HG02840 (cell line): ENCODE measurements at regions not wholly inside any gene's neighbourhood (a gene's known extent, or its start where the extent isn't known, plus 50 kb on each side); places are given as distances from the start of the nearest gene placed in this dataset.
"Not testable (repeated sequence)": the region's sequence is repeated elsewhere in the genome, so short reads cannot be mapped to it uniquely, and the experiment has no call there.

Source experiments
- ATAC-seq: cut with Tn5 transposase; IDR thresholded peaks from one replicate; pipeline ENCODE4 v1.9.1; 2021; ENCODE audit warnings: mild to moderate bottlenecking, moderate library complexity, moderate number of reproducible peaks; ENCODE audit not compliant: unreplicated experiment, low FRiP score

GRCh38 chr6:19557191-19557590 is 280.0 kb upstream of the ID4 start:
- ATAC-seq, result no peak

- ATAC-seq, result no peak
These were observed 279.0 kb upstream of the ID4 start for GRCh38 chr6:19558201-19558600.

DNA sequence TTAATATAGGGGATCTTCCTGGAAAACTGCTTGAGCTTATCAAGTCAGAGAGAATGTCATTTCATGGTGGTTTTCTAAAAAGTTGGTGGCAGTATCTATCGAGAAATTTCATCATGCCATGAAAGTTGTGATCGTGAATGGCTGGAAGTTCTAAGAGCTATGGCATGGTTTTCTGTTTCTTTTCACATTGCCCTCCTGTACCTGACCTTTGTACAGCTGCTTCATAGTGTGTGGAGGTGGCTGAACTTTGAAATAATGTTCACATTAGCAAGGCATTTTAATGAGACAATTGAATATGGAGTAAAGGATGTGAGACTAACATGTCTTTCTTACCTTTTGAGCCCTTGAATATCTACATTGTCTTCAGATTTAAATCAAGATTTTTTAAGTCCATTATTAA is 278.2 kb upstream of the ID4 start:
- no peak for ATAC-seq

- no peak for ATAC-seq
These were observed 274.7 kb upstream of the ID4 start for GRCh38 chr6:19562468-19562867.

- ATAC-seq, result no peak
These were observed 267.6 kb upstream of the ID4 start for GRCh38 chr6:19569563-19569962.

- no peak for ATAC-seq
These were observed 266.0 kb upstream of the ID4 start for GRCh38 chr6:19571176-19571575.

DNA sequence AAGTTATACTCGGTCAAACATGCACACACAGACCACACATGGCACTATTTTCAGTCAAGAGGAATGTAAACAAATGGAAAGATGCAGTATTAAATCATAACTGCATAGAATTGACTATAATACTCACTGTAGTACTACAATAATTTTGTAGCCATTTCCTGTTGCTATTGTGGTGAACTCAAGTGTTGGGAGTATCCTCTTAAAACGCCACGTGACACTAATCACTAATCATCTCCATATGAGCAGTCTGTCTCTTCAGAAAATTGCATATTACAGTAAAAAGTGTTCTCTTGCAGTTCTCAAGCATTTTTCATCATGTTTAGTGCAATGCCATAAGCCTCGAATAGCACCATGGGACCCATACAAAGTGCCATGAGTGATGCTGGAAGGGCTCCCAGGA is 258.7 kb upstream of the ID4 start:
- no peak for ATAC-seq

DNA sequence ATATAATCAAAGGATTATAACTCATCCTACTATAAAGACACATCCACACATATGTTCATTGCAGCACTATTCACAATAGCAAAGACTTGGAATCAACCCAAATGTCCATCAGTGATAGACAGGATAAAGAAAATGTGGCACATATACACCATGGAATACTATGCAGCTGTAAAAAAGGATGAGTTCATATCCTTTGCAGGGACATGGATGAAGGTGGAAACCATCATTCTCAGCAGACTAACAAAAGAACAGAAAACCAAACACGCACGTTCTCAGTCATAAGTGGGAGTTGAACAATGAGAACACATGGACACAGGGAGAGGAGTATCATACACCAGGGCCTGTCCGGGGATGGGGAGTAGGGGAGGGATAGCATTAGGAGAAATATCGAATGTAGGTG is 253.0 kb upstream of the ID4 start:
- not testable (repeated sequence) for ATAC-seq

GRCh38 chr6:19587238-19587942 is 249.8 kb upstream of the ID4 start:
- no peak for ATAC-seq

DNA sequence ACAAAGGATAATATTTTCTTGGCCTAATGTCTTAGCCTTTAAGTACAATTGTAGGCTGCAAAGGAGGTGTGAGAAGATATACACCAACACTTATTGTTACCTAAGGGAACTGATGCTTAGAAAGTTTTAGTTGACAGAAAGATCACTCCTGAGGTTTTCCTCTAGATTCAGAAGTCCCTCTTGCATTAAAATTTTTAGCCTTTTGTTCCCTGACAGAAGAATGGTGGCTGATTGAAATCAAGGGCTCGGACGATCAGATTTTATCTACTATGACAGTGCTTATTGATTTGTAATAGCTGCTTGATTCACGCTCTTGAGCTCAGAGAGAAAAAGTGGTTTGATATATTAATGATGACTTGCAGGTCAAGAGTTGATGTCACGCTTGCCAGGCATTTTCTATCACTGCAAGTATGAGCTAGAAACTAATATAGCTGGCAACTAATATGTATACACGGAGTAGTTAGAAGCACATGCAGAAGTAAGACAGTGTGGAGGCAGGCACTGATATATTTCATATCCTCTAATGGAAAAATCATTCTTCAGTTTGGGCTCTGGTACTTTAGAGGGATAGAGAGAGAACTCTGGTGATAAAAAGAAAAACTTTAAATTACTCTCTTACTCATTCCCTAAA is 246.6 kb upstream of the ID4 start:
- no peak for ATAC-seq

DNA sequence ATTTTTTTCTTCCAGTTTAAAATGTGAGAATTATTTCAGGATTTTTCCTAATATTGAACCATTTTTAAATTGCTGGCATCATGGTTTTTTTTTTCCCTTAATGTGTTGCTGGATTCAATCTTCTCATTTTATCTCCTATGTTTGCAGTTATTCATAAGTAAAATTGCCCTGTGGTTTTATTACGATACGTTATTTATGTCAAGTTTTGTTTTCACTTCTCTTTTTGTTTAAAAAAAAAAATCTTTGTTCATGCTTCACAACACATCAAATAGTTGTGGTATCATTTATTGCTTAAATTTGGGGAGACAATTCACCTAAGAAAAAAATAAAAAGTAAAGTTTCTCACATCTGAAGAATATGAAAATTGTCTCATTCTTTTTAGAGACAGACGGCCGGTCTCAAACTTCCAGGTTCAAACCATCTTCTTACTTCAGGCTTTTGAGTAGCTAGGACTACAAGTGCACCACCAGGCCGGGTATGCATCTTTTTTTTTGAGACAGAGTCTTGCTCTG is 239.3 kb upstream of the ID4 start:
- ATAC-seq, result no peak

DNA sequence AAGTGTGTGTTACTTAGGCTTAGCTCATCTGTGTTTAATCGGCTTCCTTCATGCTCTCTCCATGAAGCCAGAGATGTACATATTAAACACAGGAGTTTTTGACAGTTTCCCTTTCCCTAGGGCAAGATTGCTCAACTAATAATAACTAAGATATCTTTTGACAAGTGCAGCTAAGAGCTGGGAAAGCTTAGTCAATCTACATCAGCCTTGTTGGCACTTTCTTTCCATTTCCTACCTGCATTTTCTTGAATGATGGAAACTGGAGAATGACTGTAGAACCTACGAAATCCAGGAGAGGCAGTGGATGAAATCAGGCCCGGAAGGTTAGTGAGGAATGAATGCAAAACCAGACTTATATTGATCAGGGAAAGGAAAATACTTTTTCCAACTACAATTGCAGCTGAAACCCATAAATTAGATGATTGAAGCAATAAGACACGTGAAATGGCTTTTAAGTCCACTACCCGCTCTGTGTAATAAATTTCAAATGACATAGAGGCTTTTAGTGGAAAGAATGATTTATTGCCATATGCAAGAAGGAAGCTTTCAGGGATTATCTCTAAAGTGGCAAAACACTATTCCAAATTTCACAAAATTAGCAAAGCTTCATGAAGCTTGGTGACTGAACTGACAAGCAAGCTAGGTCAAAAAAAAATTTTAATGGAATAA is 237.2 kb upstream of the ID4 start:
- ATAC-seq, result no peak

GRCh38 chr6:19602434-19603013 is 234.6 kb upstream of the ID4 start:
- ATAC-seq, result no peak

- no peak for ATAC-seq
These were observed 233.4 kb upstream of the ID4 start for GRCh38 chr6:19603721-19604120.

- ATAC-seq, result no peak
These were observed 231.5 kb upstream of the ID4 start for GRCh38 chr6:19605624-19606023.

DNA sequence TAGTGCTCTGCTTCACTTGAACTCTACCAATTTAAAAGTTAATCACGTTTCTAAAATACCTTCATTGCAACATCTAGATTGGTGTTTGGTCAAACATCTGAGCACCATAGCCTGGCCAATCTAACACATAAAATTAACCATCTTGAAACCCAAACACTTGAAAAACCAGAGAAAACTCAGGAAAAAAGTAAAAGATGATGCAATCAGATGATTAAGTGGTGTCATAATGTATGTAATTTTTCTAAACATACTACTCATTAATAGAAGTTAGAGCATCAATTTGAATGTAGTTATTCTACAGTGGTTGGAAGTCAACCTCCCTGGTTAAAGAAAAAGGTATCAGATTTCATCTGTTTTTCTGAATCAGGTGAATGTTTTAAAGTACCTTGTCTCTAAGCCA is 228.6 kb upstream of the ID4 start:
- no peak for ATAC-seq

DNA sequence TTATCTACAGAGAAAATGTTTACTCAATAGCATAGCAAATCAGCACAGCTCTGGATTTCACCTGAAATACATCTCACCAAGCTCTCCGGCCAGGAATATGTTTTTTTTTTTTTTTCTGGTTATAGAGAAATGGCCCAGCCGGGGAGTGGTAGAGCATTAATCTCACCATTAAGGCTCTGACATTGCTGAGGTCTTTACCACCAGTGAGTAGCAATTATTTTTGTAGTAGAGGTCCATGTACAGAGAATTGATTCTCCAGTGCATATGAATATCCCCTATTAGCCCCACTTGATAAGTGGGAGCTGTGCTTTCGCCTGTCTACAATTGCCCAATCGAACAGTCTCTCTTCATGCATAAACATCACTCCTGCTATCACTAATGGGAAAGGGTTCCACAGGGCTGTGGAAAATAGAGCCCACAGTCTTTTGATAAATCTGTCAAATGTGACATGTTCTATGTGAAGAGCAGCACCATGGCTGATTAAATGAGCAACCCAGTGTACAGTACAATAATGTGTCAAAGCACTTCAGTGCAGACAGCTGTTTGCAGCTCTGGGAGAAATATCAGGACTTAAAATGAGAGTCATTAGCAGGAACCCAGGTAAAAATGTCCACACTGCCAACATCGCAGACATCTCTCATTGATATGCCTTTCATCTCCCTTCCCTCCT is 227.1 kb upstream of the ID4 start:
- no peak for ATAC-seq

GRCh38 chr6:19612672-19613466 is 224.3 kb upstream of the ID4 start:
- not testable (repeated sequence) for ATAC-seq

DNA sequence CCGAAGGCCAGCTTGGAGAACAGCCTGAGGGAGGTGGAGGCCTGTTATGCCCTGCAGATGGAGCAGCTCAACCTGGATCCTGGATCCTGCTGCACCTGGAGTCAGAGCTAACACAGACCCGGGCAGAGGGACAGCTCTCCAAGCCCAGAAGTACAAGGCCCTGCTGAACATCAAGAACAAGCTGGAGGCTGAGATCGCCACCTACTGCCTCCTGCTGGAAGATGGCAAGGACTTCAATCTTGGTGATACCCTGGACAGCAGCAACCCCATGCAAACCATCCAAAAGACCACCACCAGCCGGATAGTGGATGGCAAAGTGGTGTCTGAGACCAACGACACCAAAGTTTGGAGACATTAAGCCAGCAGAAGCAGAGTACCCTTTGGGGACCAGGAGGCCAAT is 223.5 kb upstream of the ID4 start:
- no peak for ATAC-seq

DNA sequence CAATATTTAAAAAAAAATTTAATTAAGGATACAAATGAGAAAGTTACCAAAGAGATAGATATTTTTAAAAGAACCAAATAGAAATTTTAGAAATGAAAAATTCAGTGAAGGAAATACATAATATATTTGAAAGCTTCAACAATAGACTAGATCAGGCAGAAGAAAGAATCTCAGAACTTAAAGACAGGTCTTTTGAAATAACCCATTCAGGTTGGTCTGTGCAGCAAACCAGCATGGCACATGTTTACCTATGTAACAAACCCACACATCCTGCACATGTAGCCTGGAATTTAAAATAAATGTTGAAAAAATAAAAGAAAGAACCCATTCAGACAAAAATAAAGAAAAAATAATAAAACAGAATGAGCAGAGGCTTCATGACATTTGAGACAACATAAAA is 221.1 kb upstream of the ID4 start:
- no peak for ATAC-seq
